CD14-positive monocyte (primary cell): ENCODE measurements at regions not wholly inside any gene's neighbourhood (a gene's known extent, or its start where the extent isn't known, plus 50 kb on each side); places are given as distances from the start of the nearest gene placed in this dataset.

Experiments used
- DNase-seq, 3 donors: peaks; one replicate each; pipeline ENCODE4 v3.0.0-alpha.2; 2011 to 2022
- H2AFZ ChIP-seq: 2 replicates; pipeline ENCODE4 v1.6.0; 2012; ENCODE audit warnings: mild to moderate bottlenecking, low read depth, low read length, inconsistent platforms; ENCODE audit not compliant: insufficient read depth, poor library complexity, severe bottlenecking
- H3K27ac ChIP-seq, 2 donors: 1 replicate in 1 of 2; 2 replicates in 1 of 2; pipeline ENCODE4 v1.5.1; 2012 to 2013; ENCODE audit warnings: low read length in 2 of 2, control low read depth in 1 of 2, inconsistent platforms in 1 of 2, low read depth in 1 of 2, mild to moderate bottlenecking in 1 of 2
- H3K27me3 ChIP-seq, 2 donors: one replicate each; pipeline versions ENCODE4 v1.6.0 to v1.6.1; 2011 to 2013; ENCODE audit warnings: low read length in 2 of 2; ENCODE audit not compliant: control insufficient read depth in 2 of 2, insufficient read depth in 2 of 2
- H3K36me3 ChIP-seq, 2 donors: replicated peaks in 1 of 2; 1 replicate in 1 of 2; 2 replicates in 1 of 2; pipeline versions ENCODE4 v1.5.1 to v1.6.1; 2012 to 2013; ENCODE audit warnings: low read length in 2 of 2, control low read depth in 1 of 2, inconsistent platforms in 1 of 2, mild to moderate bottlenecking in 1 of 2; ENCODE audit not compliant: insufficient read depth in 2 of 2, control insufficient read depth in 1 of 2
- H3K4me1 ChIP-seq, 2 donors: 1 replicate in 1 of 2; 2 replicates in 1 of 2; pipeline versions ENCODE4 v1.5.1 to v1.6.1; 2012 to 2013; ENCODE audit warnings: low read length in 2 of 2, control low read depth in 1 of 2, inconsistent platforms in 1 of 2, mild to moderate bottlenecking in 1 of 2, moderate library complexity in 1 of 2; ENCODE audit not compliant: insufficient read depth in 2 of 2, control insufficient read depth in 1 of 2
- H3K4me2 ChIP-seq: replicated peaks from 2 replicates; pipeline ENCODE3; 2012; ENCODE audit warnings: low read length, moderate library complexity, mild to moderate bottlenecking; ENCODE audit not compliant: poor library complexity, severe bottlenecking; ENCODE audit errors: extremely low read depth
- H3K4me3 ChIP-seq, 3 experiments: fragments of 200-600 bp in 1 of 3; sonication (generic) in 1 of 3; replicated peaks in 1 of 3; 1 replicate in 2 of 3; 2 replicates in 1 of 3; pipeline ENCODE4 v1.5.1; 2011 to 2013; ENCODE audit warnings: low read length in 3 of 3, mild to moderate bottlenecking in 3 of 3, control low read depth in 2 of 3, low read depth in 2 of 3, inconsistent platforms in 1 of 3, moderate library complexity in 1 of 3
- H3K79me2 ChIP-seq: 2 replicates; pipeline ENCODE4 v1.6.0; 2012; ENCODE audit warnings: mild to moderate bottlenecking, control low read depth, inconsistent platforms, low read length, moderate library complexity; ENCODE audit not compliant: insufficient read depth
- H3K9ac ChIP-seq: 2 replicates; pipeline ENCODE4 v1.6.0; 2017; ENCODE audit warnings: low read length, mild to moderate bottlenecking; ENCODE audit not compliant: insufficient read depth, poor library complexity, severe bottlenecking
- H3K9me3 ChIP-seq, 2 donors: replicated peaks in 1 of 2; 1 replicate in 1 of 2; 2 replicates in 1 of 2; pipeline versions ENCODE4 v1.5.1 to v1.6.1; 2012 to 2013; ENCODE audit warnings: low read length in 2 of 2, control low read depth in 1 of 2; ENCODE audit not compliant: control insufficient read depth in 1 of 2, insufficient read depth in 1 of 2
- H4K20me1 ChIP-seq: 2 replicates; pipeline ENCODE4 v1.6.0; 2012; ENCODE audit warnings: mild to moderate bottlenecking, low read length, control low read depth, moderate library complexity; ENCODE audit not compliant: insufficient read depth
- H3K27ac Mint-ChIP-seq, 7 donors: one replicate each; pipeline ENCODE4 v1.8.0; 2020; ENCODE audit warnings: mild to moderate bottlenecking in 7 of 7, mixed read lengths in 7 of 7, moderate library complexity in 6 of 7, inconsistent platforms in 2 of 7
- H3K27me3 Mint-ChIP-seq, 3 donors: one replicate each; pipeline ENCODE4 v1.8.0; 2021 to 2022; ENCODE audit warnings: low read depth in 3 of 3, mild to moderate bottlenecking in 3 of 3, mixed read lengths in 3 of 3, moderate library complexity in 3 of 3, inconsistent platforms in 1 of 3
- H3K36me3 Mint-ChIP-seq, 2 donors: one replicate each; pipeline ENCODE4 v1.8.0; 2020; ENCODE audit warnings: mixed read lengths in 2 of 2, inconsistent platforms in 1 of 2, mild to moderate bottlenecking in 1 of 2
- H3K4me1 Mint-ChIP-seq: one replicate; pipeline ENCODE4 v1.8.0; 2020; ENCODE audit warnings: mild to moderate bottlenecking, mixed read lengths
- H3K4me3 Mint-ChIP-seq, 2 donors: one replicate each; pipeline ENCODE4 v1.8.0; 2020; ENCODE audit warnings: mild to moderate bottlenecking in 2 of 2, mixed read lengths in 2 of 2, moderate library complexity in 1 of 2
- H3K9me3 Mint-ChIP-seq, 7 donors: one replicate each; pipeline ENCODE4 v1.8.0; 2020 to 2022; ENCODE audit warnings: mixed read lengths in 7 of 7, mild to moderate bottlenecking in 6 of 7, moderate library complexity in 6 of 7, inconsistent platforms in 2 of 7
- WGBS: methylation state at CpG from one replicate; pipeline ENCODE4 v1.1.5; 2013; ENCODE audit warnings: missing lambda C conversion rate; ENCODE audit not compliant: insufficient coverage; 5-methylcytosine and 5-hydroxymethylcytosine counted together
- intact Hi-C, 2 donors: fragments of 100-400 bp; cut with micrococcal nuclease; formaldehyde crosslinking; loops; one replicate each; pipeline versions ENCODE4 v1.15.0 to v1.15.1; 2023
- TF ChIP-seq, protein P1 (sequence below): fragments of 200-600 bp; IDR thresholded peaks from one replicate; pipeline ENCODE4 v1.8.0; 2022; ENCODE audit warnings: antibody characterized with exemption, mild to moderate bottlenecking

DNA sequence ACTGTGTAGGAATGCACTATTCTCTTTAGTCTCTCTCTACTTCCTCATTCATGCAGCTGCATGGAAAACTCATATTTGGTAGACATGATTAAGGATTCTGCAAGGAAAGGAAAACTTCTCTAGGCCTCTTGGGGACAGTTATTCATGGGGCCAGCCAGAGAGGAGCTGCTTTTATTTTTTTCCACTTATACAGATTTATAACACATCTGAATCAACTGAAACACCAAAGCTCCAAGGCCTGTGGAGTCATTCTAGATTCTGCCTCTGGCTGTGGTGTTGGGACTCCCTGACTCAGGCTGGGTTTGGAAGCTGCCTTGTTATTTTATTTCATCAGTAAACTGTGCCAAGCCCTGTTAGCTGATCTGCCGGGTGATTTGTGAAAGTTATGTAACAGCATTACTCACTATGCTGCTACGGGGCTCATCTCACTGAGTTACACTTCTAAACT lies 83.9 kb upstream of the EDEM3 start:
- TF ChIP-seq, protein P1, sequence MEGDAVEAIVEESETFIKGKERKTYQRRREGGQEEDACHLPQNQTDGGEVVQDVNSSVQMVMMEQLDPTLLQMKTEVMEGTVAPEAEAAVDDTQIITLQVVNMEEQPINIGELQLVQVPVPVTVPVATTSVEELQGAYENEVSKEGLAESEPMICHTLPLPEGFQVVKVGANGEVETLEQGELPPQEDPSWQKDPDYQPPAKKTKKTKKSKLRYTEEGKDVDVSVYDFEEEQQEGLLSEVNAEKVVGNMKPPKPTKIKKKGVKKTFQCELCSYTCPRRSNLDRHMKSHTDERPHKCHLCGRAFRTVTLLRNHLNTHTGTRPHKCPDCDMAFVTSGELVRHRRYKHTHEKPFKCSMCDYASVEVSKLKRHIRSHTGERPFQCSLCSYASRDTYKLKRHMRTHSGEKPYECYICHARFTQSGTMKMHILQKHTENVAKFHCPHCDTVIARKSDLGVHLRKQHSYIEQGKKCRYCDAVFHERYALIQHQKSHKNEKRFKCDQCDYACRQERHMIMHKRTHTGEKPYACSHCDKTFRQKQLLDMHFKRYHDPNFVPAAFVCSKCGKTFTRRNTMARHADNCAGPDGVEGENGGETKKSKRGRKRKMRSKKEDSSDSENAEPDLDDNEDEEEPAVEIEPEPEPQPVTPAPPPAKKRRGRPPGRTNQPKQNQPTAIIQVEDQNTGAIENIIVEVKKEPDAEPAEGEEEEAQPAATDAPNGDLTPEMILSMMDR: no peak
- H3K9me3 ChIP-seq: no peaks in the 10 kb centered on the region
- H2AFZ ChIP-seq: no peak overlapping the region
- peaks cover 3% of the 10 kb centered on the region for H4K20me1 ChIP-seq
- intact Hi-C loops: no loop called here
- peak; percentile 12 to 67 (median 31) for DNase-seq
- H3K27ac Mint-ChIP-seq: peak overlapping the region; percentile 12 to 85 (median 48)
- H3K4me3 Mint-ChIP-seq: no peak overlapping the region
- peaks cover 0 to 2% (median 0%) of the 10 kb centered on the region in 3 donors for H3K27me3 Mint-ChIP-seq
- H3K9ac ChIP-seq: no peak overlapping the region
- no peaks in the 10 kb centered on the region for H3K79me2 ChIP-seq
- no peak overlapping the region for H3K4me2 ChIP-seq
- peak overlapping the region in 1 of 2 donors; percentile 37 for H3K27ac ChIP-seq
- whole genome bisulfite sequencing: no CpG with 5 or more reads among the region's 2 CpGs
- peaks cover 0 to 5% (median 3%) of the 10 kb centered on the region in 7 donors for H3K9me3 Mint-ChIP-seq
- peaks cover 11% of the 10 kb centered on the region for H3K4me1 Mint-ChIP-seq
- peaks cover 0 to 6% of the 10 kb centered on the region in 2 donors for H3K36me3 ChIP-seq
- peaks cover 15 to 27% of the 10 kb centered on the region in 2 donors for H3K36me3 Mint-ChIP-seq
- H3K4me1 ChIP-seq: peaks cover 4 to 8% of the 10 kb centered on the region in 2 donors
- H3K27me3 ChIP-seq: no peaks in the 10 kb centered on the region
- no peak overlapping the region for H3K4me3 ChIP-seq

DNA sequence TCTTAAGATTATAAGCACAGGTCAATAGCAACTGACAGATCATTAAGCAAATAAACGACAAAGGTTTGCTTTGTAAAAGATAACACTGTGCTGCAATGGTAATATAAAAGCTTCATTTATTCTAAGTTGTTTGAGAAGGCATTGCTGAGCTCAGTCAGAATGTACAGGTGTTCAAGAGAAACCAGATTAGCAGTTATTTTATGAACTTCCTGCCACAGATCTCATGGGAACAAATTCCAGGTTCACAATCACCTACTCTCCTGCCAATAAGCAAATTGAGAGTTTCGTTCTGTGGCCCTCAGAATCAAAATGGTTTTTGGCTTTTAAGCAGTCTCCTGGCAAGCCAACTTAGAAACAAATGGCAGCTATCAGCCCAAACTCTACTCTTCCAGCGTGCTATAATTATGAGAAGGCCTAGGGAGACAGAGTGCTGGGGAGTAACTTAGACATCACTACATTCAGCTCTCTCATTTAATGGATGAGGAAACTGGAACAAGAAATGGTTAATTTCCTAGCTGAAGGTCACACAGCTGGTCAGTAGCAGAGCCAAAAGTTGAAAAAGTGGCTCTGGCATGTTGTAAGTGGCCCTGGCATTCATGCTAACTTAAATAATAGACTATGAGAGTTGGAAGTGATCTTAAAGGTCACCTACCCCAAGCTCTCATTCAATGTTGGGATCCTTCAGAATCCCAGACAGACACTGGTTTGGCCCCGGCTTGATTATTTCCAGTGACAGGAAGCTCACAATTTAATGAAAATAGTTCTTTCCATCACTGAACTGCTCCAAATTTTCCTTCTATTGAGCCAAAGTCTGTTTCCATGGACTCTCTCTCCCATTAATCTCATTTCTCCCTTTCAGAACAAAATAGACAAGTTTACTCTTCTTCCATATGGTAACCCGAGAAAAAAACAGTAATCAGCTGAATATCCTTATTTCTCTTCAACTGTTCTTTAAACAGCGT lies 82.6 kb upstream of the EDEM3 start:
- peaks cover 4 to 8% of the 10 kb centered on the region in 2 donors for H3K4me1 ChIP-seq
- H3K27ac Mint-ChIP-seq: no peak overlapping the region
- H3K9me3 Mint-ChIP-seq: peaks cover 0 to 5% (median 3%) of the 10 kb centered on the region in 7 donors
- peaks cover 15 to 25% of the 10 kb centered on the region in 2 donors for H3K36me3 Mint-ChIP-seq
- WGBS: 94% methylated on average over 3 of the region's 6 CpGs
- H3K79me2 ChIP-seq: no peaks in the 10 kb centered on the region
- no peak overlapping the region for H3K4me3 ChIP-seq
- H3K4me3 Mint-ChIP-seq: no peak overlapping the region
- no peak overlapping the region for H2AFZ ChIP-seq
- no peaks in the 10 kb centered on the region for H3K27me3 ChIP-seq
- H3K9ac ChIP-seq: no peak overlapping the region
- peaks cover 3% of the 10 kb centered on the region for H4K20me1 ChIP-seq
- H3K4me1 Mint-ChIP-seq: peaks cover 10% of the 10 kb centered on the region
- H3K27ac ChIP-seq: no peak overlapping the region
- intact Hi-C loops: no loop called here
- peaks cover 0 to 2% (median 0%) of the 10 kb centered on the region in 3 donors for H3K27me3 Mint-ChIP-seq
- no peak for DNase-seq
- no peak overlapping the region for H3K4me2 ChIP-seq
- peaks cover 0 to 7% of the 10 kb centered on the region in 2 donors for H3K36me3 ChIP-seq
- no peaks in the 10 kb centered on the region for H3K9me3 ChIP-seq
- TF ChIP-seq, protein P1: no peak
